IMR-90 (cell line): ENCODE measurements at regions not wholly inside any gene's neighbourhood (a gene's known extent, or its start where the extent isn't known, plus 50 kb on each side); places are given as distances from the start of the nearest gene placed in this dataset.

ENCODE experiments used
- ATAC-seq: fragments of 200-7000 bp; cut with Tn5 transposase; 2 replicates; pipeline ENCODE4 v1.9.1; 2020; ENCODE audit warnings: low read depth, mild to moderate bottlenecking, moderate library complexity
- BruUV-seq: library from RNA; stranded (reverse); fragments of 400-500 nt; replicated peaks from 2 replicates; lab custom pipeline; 2021; lab: Mats Ljungman, UMichigan
- CTCF ChIA-PET: fragments of 300-600 bp; formaldehyde crosslinking; extraction: SDS; loops from one replicate; lab custom pipeline; 2021; ENCODE audit warnings: antibody characterized with exemption; lab: Yijun Ruan, JAX
- POLR2A ChIA-PET: fragments of 300-600 bp; sonication (Branson Sonifier 250); formaldehyde crosslinking; loops from one replicate; lab custom pipeline; 2022; ENCODE audit warnings: antibody characterized with exemption; ENCODE audit not compliant: unreplicated experiment; lab: Charles Lee
- DNase-seq: peaks from one replicate; pipeline ENCODE4 v3.0.0; 2013
- H2AFZ ChIP-seq: replicated peaks from 2 replicates; pipeline ENCODE3; 2013; ENCODE audit warnings: low read length, mild to moderate bottlenecking; ENCODE audit not compliant: poor library complexity
- H2AK5ac ChIP-seq: 2 replicates; pipeline ENCODE4 v1.6.1; 2013; ENCODE audit warnings: low read depth, low read length, inconsistent platforms
- H2AK9ac ChIP-seq: replicated peaks from 2 replicates; pipeline ENCODE3; 2013; ENCODE audit warnings: mild to moderate bottlenecking, low read depth, low read length, moderate library complexity; ENCODE audit not compliant: poor library complexity
- H2BK120ac ChIP-seq: 2 replicates; pipeline ENCODE4 v1.6.1; 2013; ENCODE audit warnings: low read depth, low read length, inconsistent platforms
- H2BK15ac ChIP-seq: 3 replicates; pipeline ENCODE4 v1.6.1; 2013; ENCODE audit warnings: low read depth, low read length, inconsistent platforms
- H2BK20ac ChIP-seq: 2 replicates; pipeline ENCODE4 v1.6.1; 2013; ENCODE audit warnings: low read depth, mild to moderate bottlenecking, inconsistent platforms, low read length, moderate library complexity
- H2BK5ac ChIP-seq: 2 replicates; pipeline ENCODE4 v1.6.1; 2013; ENCODE audit warnings: mild to moderate bottlenecking, low read depth, low read length, inconsistent platforms; ENCODE audit not compliant: poor library complexity, severe bottlenecking
- H3K14ac ChIP-seq: replicated peaks from 2 replicates; pipeline ENCODE4 v1.6.1; 2013; ENCODE audit warnings: low read depth, low read length, inconsistent platforms
- H3K18ac ChIP-seq: 2 replicates; pipeline ENCODE4 v1.6.1; 2013; ENCODE audit warnings: low read depth, low read length, control low read depth
- H3K23ac ChIP-seq: 2 replicates; pipeline ENCODE4 v1.6.1; 2013; ENCODE audit warnings: low read depth, low read length, inconsistent platforms
- H3K27ac ChIP-seq: 2 replicates; pipeline ENCODE4 v1.5.1; 2013; ENCODE audit warnings: mild to moderate bottlenecking, control low read depth, low read length; ENCODE audit not compliant: insufficient read depth
- H3K27me3 ChIP-seq: 2 replicates; pipeline ENCODE4 v1.6.1; 2013; ENCODE audit warnings: low read length; ENCODE audit not compliant: control insufficient read depth, insufficient read depth
- H3K36me3 ChIP-seq: 2 replicates; pipeline ENCODE4 v1.6.1; 2013; ENCODE audit warnings: low read length, mixed read lengths; ENCODE audit not compliant: control insufficient read depth, insufficient read depth
- H3K4ac ChIP-seq: 2 replicates; pipeline ENCODE4 v1.6.1; 2013; ENCODE audit warnings: low read depth, low read length, inconsistent platforms
- H3K4me1 ChIP-seq: 2 replicates; pipeline ENCODE4 v1.6.1; 2013; ENCODE audit warnings: low read length, mixed read lengths; ENCODE audit not compliant: control insufficient read depth, insufficient read depth
- H3K4me2 ChIP-seq: 2 replicates; pipeline ENCODE4 v1.6.1; 2013; ENCODE audit warnings: low read depth, mild to moderate bottlenecking, control low read depth, low read length, moderate library complexity
- H3K4me3 ChIP-seq: 2 replicates; pipeline ENCODE4 v1.5.1; 2013; ENCODE audit warnings: low read depth, mild to moderate bottlenecking, control low read depth, low read length, moderate library complexity; ENCODE audit not compliant: insufficient read depth
- H3K56ac ChIP-seq: 2 replicates; pipeline ENCODE4 v1.6.1; 2013; ENCODE audit warnings: low read length, inconsistent platforms; ENCODE audit not compliant: insufficient read depth; ENCODE audit errors: extremely low read depth
- H3K79me1 ChIP-seq, 2 experiments: 2 replicates each; pipeline ENCODE4 v1.6.1; 2013; ENCODE audit warnings: low read length in 2 of 2, inconsistent platforms in 1 of 2, low read depth in 1 of 2
- H3K9ac ChIP-seq: 2 replicates; pipeline ENCODE4 v1.6.1; 2013; ENCODE audit warnings: low read depth, low read length, control low read depth
- H3K9me1 ChIP-seq: 2 replicates; pipeline ENCODE4 v1.6.1; 2013; ENCODE audit warnings: low read length, inconsistent platforms; ENCODE audit not compliant: insufficient read depth
- H3K9me3 ChIP-seq: 2 replicates; pipeline ENCODE4 v1.6.1; 2013; ENCODE audit warnings: low read length; ENCODE audit not compliant: control insufficient read depth, insufficient read depth
- H4K20me1 ChIP-seq: 2 replicates; pipeline ENCODE4 v1.6.1; 2013; ENCODE audit warnings: low read length, inconsistent platforms; ENCODE audit not compliant: insufficient read depth
- H4K5ac ChIP-seq: 2 replicates; pipeline ENCODE4 v1.6.1; 2013; ENCODE audit warnings: mild to moderate bottlenecking, low read depth, low read length, control low read depth
- H4K8ac ChIP-seq, 2 experiments: 2 replicates each; pipeline ENCODE4 v1.6.1; 2013; ENCODE audit warnings: low read depth in 2 of 2, low read length in 2 of 2, control low read depth in 1 of 2, inconsistent platforms in 1 of 2
- H4K91ac ChIP-seq: 2 replicates; pipeline ENCODE4 v1.6.1; 2013; ENCODE audit warnings: low read depth, low read length, inconsistent platforms; ENCODE audit not compliant: insufficient read depth
- CEBPB ChIP-seq: IDR thresholded peaks from 2 replicates; pipeline ENCODE4 v1.6.1; 2012; ENCODE audit warnings: low read depth, low read length, improper control_type of control experiment
- CHD1 ChIP-seq: IDR thresholded peaks from 2 replicates; pipeline ENCODE4 v1.6.1; 2012; ENCODE audit warnings: low read depth, low read length, improper control_type of control experiment
- MXI1 ChIP-seq: IDR thresholded peaks from 2 replicates; pipeline ENCODE4 v1.6.1; 2012; ENCODE audit warnings: low read depth, mild to moderate bottlenecking, low read length, moderate library complexity, borderline replicate concordance
- NFE2L2 ChIP-seq: fragments of 150-350 bp; IDR thresholded peaks from 2 replicates; pipeline ENCODE4 v1.6.1; 2016; ENCODE audit warnings: low read depth, mild to moderate bottlenecking, low read length
- POLR2A ChIP-seq: IDR thresholded peaks from 2 replicates; pipeline ENCODE4 v1.6.1; 2012; ENCODE audit warnings: mild to moderate bottlenecking, low read depth, low read length
- RCOR1 ChIP-seq: IDR thresholded peaks from 2 replicates; pipeline ENCODE4 v1.6.1; 2012; ENCODE audit warnings: mild to moderate bottlenecking, low read length, improper control_type of control experiment; ENCODE audit not compliant: insufficient replicate concordance
- WGBS, 2 experiments: methylation state at CpG; one replicate each; pipeline versions ENCODE4 v1.1.5 to v1.1.7; 2013; ENCODE audit warnings: missing lambda C conversion rate in 2 of 2; ENCODE audit not compliant: insufficient read length in 1 of 2; ENCODE audit errors: extremely low coverage in 2 of 2; 5-methylcytosine and 5-hydroxymethylcytosine counted together
- dilution Hi-C: fragments of 300-500 bp; cut with HindIII; formaldehyde crosslinking; loops from one replicate; pipeline ENCODE4 v1.14.3; 2018; ENCODE audit warnings: low sequenced_read_pairs; ENCODE audit not compliant: unreplicated experiment
- in situ Hi-C: fragments of 300-500 bp; cut with MboI; formaldehyde crosslinking; loops from 3 replicates; pipeline ENCODE4 v1.14.3; 2019; ENCODE audit warnings: low sequenced_read_pairs, inconsistent platforms, mixed read lengths
- intact Hi-C: fragments of 100-400 bp; cut with micrococcal nuclease; formaldehyde crosslinking; loops from 2 replicates; pipeline ENCODE4 v1.10.0; 2022
- TF ChIP-seq, protein P1 (sequence below): fragments of 150-350 bp; IDR thresholded peaks from 2 replicates; pipeline ENCODE4 v1.6.1; 2017; ENCODE audit warnings: mild to moderate bottlenecking, antibody characterized with exemption, low read length, low read depth

DNA sequence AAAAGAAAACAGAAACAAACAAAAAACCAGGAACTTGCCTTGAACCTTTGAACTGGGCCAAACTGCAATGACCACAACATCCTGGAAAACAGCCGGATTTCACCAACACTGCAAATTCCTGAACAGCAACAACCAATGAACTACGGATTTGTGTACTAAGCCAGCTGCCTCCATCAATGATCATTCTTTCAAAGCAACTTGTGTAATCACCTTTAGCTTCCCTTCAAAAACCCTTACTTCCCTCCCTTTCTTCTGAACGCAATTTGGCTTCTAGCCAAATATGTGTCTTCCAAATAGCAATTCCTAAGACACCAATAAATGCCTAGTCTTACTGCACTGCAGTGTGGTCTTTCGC is 98.5 kb upstream of the FAM47C start:
- in situ Hi-C loops (no loop called here), dilution Hi-C loops (no loop called here), intact Hi-C loops (loop anchor here (10.0 kb wide), 1 partner anchor 1875 kb away; no protein-coding TSS in a partner anchor)
- no peak overlapping the region for H2BK120ac ChIP-seq
- POLR2A ChIA-PET = no interaction called here
- no peaks in the 10 kb centered on the region for H3K9me3 ChIP-seq
- no peak for DNase-seq
- CTCF ChIA-PET = no interaction called here
- H4K20me1 ChIP-seq = no peaks in the 10 kb centered on the region
- no peak overlapping the region for H2AFZ ChIP-seq
- H3K18ac ChIP-seq = no peak overlapping the region
- H3K27ac ChIP-seq = no peak overlapping the region
- H3K4me3 ChIP-seq = no peak overlapping the region
- no peaks in the 10 kb centered on the region for H3K9me1 ChIP-seq
- no peak overlapping the region for H4K91ac ChIP-seq
- TF ChIP-seq POLR2A = no peak
- no peak for TF ChIP-seq MXI1
- TF ChIP-seq NFE2L2 = no peak
- TF ChIP-seq RCOR1 = no peak
- TF ChIP-seq, protein P1, sequence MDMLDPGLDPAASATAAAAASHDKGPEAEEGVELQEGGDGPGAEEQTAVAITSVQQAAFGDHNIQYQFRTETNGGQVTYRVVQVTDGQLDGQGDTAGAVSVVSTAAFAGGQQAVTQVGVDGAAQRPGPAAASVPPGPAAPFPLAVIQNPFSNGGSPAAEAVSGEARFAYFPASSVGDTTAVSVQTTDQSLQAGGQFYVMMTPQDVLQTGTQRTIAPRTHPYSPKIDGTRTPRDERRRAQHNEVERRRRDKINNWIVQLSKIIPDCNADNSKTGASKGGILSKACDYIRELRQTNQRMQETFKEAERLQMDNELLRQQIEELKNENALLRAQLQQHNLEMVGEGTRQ = no peak
- TF ChIP-seq CHD1 = no peak
- TF ChIP-seq CEBPB = no peak
- no peak overlapping the region for H2AK9ac ChIP-seq
- BruUV-seq = no TSS peak
- H3K79me1 ChIP-seq = no peaks in the 10 kb centered on the region
- WGBS, 2 experiments = 13% methylated on average over 2 of the region's 4 CpGs; no CpG with 5 or more reads in 1 of the 2 experiments
- no peak overlapping the region for H3K9ac ChIP-seq
- H3K27me3 ChIP-seq = no peaks in the 10 kb centered on the region
- H2BK15ac ChIP-seq = no peak overlapping the region
- no peak for ATAC-seq
- no peak overlapping the region for H4K5ac ChIP-seq
- H2BK5ac ChIP-seq = no peak overlapping the region
- H3K56ac ChIP-seq = no peak overlapping the region
- no peak overlapping the region for H3K14ac ChIP-seq
- no peaks in the 10 kb centered on the region for H3K36me3 ChIP-seq
- H3K4me1 ChIP-seq = no peaks in the 10 kb centered on the region
- H2BK20ac ChIP-seq = no peak overlapping the region
- H3K4ac ChIP-seq = no peak overlapping the region
- no peak overlapping the region for H2AK5ac ChIP-seq
- no peak overlapping the region for H4K8ac ChIP-seq
- H3K23ac ChIP-seq = no peak overlapping the region
- H3K4me2 ChIP-seq = no peak overlapping the region
